OCI-LY1 (cell line): ENCODE measurements at regions not wholly inside any gene's neighbourhood (a gene's known extent, or its start where the extent isn't known, plus 50 kb on each side); places are given as distances from the start of the nearest gene placed in this dataset.
"Not testable (repeated sequence)": the region's sequence is repeated elsewhere in the genome, so short reads cannot be mapped to it uniquely, and the experiment has no call there.

Experiments used
- H2AFZ ChIP-seq: fragments of 200-600 bp; sonication (generic), shearing (Covaris generic); 2 replicates; pipeline ENCODE4 v1.6.0; 2014; ENCODE audit warnings: antibody characterized with exemption, mild to moderate bottlenecking, low read length
- H3F3A ChIP-seq: fragments of 200-600 bp; sonication (generic), shearing (Covaris generic); 2 replicates; pipeline ENCODE4 v1.6.0; 2014; ENCODE audit warnings: mild to moderate bottlenecking, antibody characterized with exemption, low read length, moderate library complexity; ENCODE audit not compliant: insufficient read depth
- H3K27ac ChIP-seq: fragments of 200-600 bp; sonication (generic); 2 replicates; pipeline ENCODE4 v1.5.1; 2014; ENCODE audit warnings: low read length, mixed run types, mild to moderate bottlenecking, low read depth; ENCODE audit not compliant: poor library complexity, severe bottlenecking
- H3K27me3 ChIP-seq: fragments of 200-600 bp; sonication (generic); 2 replicates; pipeline ENCODE4 v1.6.0; 2014; ENCODE audit warnings: antibody characterized with exemption, mild to moderate bottlenecking, low read length, moderate library complexity; ENCODE audit not compliant: insufficient read depth
- H3K36me3 ChIP-seq: fragments of 200-600 bp; sonication (generic); 2 replicates; pipeline ENCODE4 v1.6.1; 2014; ENCODE audit warnings: mild to moderate bottlenecking, antibody characterized with exemption, low read length, moderate library complexity, mixed read lengths; ENCODE audit not compliant: insufficient read depth
- H3K4me1 ChIP-seq: fragments of 200-600 bp; sonication (generic); 2 replicates; pipeline ENCODE4 v1.5.1; 2014; ENCODE audit warnings: mild to moderate bottlenecking, low read length, moderate library complexity; ENCODE audit not compliant: insufficient read depth, severe bottlenecking
- H3K4me2 ChIP-seq: fragments of 200-600 bp; sonication (generic), shearing (Covaris generic); 2 replicates; pipeline ENCODE4 v1.6.1; 2014; ENCODE audit warnings: low read length
- H3K4me3 ChIP-seq: fragments of 200-600 bp; sonication (generic); 2 replicates; pipeline ENCODE4 v1.5.1; 2014; ENCODE audit warnings: low read length, low read depth, mild to moderate bottlenecking, mixed read lengths; ENCODE audit not compliant: poor library complexity, severe bottlenecking
- H3K79me2 ChIP-seq: fragments of 200-600 bp; shearing (Covaris generic); 2 replicates; pipeline ENCODE4 v1.6.1; 2016; ENCODE audit warnings: mixed run types, low read length, mixed read lengths; ENCODE audit not compliant: insufficient read depth
- H3K9ac ChIP-seq: fragments of 200-600 bp; sonication (generic), shearing (Covaris generic); 2 replicates; pipeline ENCODE4 v1.6.1; 2014; ENCODE audit warnings: mild to moderate bottlenecking, low read length, mixed read lengths
- H3K9me2 ChIP-seq: fragments of 200-600 bp; sonication (generic), shearing (Covaris generic); 2 replicates; pipeline ENCODE4 v1.6.1; 2014; ENCODE audit warnings: low read depth, mild to moderate bottlenecking, low read length, mixed read lengths
- H3K9me3 ChIP-seq: fragments of 200-600 bp; shearing (Covaris generic); 2 replicates; pipeline ENCODE4 v1.6.1; 2014; ENCODE audit warnings: low read length, mixed read lengths
- H4K20me1 ChIP-seq: fragments of 200-600 bp; sonication (generic), shearing (Covaris generic); 2 replicates; pipeline ENCODE4 v1.6.0; 2016; ENCODE audit warnings: mild to moderate bottlenecking, low read length; ENCODE audit not compliant: insufficient read depth
- EZH2 ChIP-seq: fragments of 200-600 bp; sonication (generic), shearing (Covaris generic); IDR thresholded peaks from 2 replicates; pipeline ENCODE4 v1.8.0; 2017; ENCODE audit warnings: borderline replicate concordance, mixed run types, mild to moderate bottlenecking, antibody characterized with exemption, low read length, moderate library complexity, mixed read lengths
- TF ChIP-seq, protein P1 (sequence below): fragments of 200-600 bp; sonication (generic), shearing (Covaris generic); IDR thresholded peaks from 2 replicates; pipeline ENCODE4 v1.5.1; 2017; ENCODE audit warnings: mild to moderate bottlenecking, antibody characterized with exemption, low read length, moderate library complexity, mixed read lengths

DNA sequence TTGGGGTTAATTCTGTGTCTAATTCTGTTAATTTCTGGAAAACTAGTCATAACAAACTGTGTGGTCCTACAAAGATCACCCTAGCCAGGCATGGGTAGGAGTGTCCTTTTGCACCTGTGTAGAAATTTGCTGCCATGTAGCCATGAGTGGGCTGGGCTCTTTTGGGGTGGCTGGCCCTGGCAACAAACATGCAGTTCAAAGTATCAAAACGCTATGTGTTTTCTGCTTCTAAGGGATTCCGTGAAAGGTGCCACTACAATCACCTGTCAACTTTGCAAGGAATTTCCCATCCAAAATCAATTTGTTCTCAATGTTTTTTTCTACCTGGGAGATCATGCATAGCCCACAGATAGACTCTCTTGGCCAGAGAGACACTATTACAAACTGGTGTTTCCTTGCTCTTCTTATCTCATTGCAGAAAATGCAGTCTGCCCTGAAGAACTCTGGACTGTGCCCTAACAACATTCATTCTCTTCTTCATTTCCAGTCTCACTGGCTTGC, 537.7 kb upstream of the ID2 start:
- no peaks in the 10 kb centered on the region for H3K9me3 ChIP-seq
- no peaks in the 10 kb centered on the region for H3K79me2 ChIP-seq
- H3K9ac ChIP-seq = no peak overlapping the region
- no peak overlapping the region for H3K27ac ChIP-seq
- TF ChIP-seq, protein P1, sequence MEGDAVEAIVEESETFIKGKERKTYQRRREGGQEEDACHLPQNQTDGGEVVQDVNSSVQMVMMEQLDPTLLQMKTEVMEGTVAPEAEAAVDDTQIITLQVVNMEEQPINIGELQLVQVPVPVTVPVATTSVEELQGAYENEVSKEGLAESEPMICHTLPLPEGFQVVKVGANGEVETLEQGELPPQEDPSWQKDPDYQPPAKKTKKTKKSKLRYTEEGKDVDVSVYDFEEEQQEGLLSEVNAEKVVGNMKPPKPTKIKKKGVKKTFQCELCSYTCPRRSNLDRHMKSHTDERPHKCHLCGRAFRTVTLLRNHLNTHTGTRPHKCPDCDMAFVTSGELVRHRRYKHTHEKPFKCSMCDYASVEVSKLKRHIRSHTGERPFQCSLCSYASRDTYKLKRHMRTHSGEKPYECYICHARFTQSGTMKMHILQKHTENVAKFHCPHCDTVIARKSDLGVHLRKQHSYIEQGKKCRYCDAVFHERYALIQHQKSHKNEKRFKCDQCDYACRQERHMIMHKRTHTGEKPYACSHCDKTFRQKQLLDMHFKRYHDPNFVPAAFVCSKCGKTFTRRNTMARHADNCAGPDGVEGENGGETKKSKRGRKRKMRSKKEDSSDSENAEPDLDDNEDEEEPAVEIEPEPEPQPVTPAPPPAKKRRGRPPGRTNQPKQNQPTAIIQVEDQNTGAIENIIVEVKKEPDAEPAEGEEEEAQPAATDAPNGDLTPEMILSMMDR = no peak
- TF ChIP-seq EZH2 = no peak
- no peaks in the 10 kb centered on the region for H3K9me2 ChIP-seq
- H3K4me2 ChIP-seq = no peak overlapping the region
- H3K4me3 ChIP-seq = no peak overlapping the region
- H3K27me3 ChIP-seq = no peaks in the 10 kb centered on the region
- no peaks in the 10 kb centered on the region for H3F3A ChIP-seq
- H4K20me1 ChIP-seq = no peaks in the 10 kb centered on the region
- no peak overlapping the region for H2AFZ ChIP-seq
- H3K4me1 ChIP-seq = peaks cover 12% of the 10 kb centered on the region
- H3K36me3 ChIP-seq = no peaks in the 10 kb centered on the region

DNA sequence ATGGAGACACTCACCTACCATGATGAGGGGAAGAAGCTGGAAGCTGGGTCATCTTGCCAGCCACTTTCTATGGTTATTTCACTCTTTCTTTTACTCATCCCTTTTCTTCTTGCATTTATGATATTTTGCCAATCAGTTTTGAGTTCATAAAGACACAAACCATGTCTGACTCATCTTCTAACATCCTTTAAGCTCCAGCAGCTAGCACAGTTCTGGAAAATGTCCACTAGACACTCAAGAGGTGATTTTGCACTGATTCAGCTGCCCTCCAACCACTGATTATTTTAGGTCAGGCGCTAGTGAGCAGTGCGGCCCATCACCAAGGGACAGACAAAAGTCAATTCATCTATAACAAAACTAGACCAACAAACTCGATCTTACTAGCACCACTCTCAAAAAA, 537.1 kb upstream of the ID2 start:
- Histone ChIP-seq H3K9ac (no peak overlapping the region), H3K9me2 (no peaks in the 10 kb centered on the region), H3K4me3 (no peak overlapping the region), H3K36me3 (no peaks in the 10 kb centered on the region), H3K9me3 (no peaks in the 10 kb centered on the region), H3K27me3 (no peaks in the 10 kb centered on the region), H3K4me2 (no peak overlapping the region), H3F3A (no peaks in the 10 kb centered on the region), H3K27ac (no peak overlapping the region), H3K4me1 (peaks cover 6% of the 10 kb centered on the region), H2AFZ (no peak overlapping the region), H3K79me2 (no peaks in the 10 kb centered on the region), H4K20me1 (no peaks in the 10 kb centered on the region)
- TF ChIP-seq EZH2 = no peak
- TF ChIP-seq, protein P1 = no peak

DNA sequence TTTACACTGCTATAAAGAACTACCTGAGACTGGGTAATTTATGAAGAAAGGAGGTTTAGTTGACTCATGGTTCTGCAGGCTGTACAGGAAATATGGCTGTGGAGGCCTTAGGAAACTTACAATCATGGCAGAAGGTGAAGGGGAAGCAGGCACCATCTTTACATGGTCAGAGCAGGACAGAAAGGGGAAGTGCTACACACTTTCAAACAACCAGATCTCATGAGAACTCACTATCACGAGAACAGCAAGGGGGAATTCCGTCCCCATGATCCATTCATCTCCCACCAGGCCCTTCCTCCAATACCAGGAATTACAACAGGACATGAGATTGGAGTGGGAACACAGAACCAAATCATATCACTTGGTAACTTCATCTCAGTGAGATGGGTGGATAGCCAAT, 536.5 kb upstream of the ID2 start:
- H3K4me1 ChIP-seq = not testable (repeated sequence)

DNA sequence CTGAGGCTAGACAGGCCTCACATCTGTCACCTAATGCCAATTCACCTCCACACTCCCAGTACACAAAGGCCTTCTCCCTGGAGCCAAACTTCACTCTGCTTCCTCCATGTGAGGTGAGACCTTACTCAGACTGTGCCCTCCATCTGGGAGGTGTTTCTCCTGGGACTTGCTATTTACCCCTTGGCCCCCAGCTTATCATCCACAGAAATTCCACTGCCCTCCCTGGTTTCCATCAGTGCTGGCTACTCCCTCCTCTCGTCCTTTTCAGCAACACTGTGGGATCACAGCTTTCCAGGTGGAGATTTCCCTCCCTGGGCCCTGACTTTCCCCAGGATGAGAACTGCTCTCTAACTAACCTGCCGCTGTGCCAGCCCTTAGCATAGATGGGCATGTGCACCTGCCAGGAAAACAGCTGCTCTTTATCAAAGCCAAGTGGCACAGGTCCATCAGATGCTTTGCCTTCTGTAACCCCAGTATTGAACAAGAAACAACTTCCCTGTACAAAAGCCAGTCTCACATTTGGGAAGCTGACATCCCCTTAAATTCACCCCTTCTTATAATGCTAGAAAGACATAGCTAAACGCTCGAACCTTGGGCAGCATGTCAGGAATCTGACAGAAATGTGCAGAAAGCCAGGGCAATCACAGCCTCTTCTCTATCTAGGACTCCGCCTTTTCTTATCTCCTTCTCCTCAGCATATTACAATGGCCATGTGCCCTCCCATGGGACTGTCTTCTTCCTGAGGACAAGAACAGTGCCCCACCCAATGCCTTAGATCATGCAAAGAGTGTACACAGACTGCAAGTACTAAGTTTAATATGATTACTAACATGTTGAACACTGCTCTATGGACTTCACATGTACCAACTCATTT, 535.5 kb upstream of the ID2 start:
- H3K4me1 ChIP-seq = peaks cover 5% of the 10 kb centered on the region
- no peak overlapping the region for H3K4me2 ChIP-seq
- H3K79me2 ChIP-seq = no peaks in the 10 kb centered on the region
- H3K9ac ChIP-seq = no peak overlapping the region
- no peaks in the 10 kb centered on the region for H3K9me3 ChIP-seq
- no peak overlapping the region for H2AFZ ChIP-seq
- no peaks in the 10 kb centered on the region for H3F3A ChIP-seq
- H3K27ac ChIP-seq = no peak overlapping the region
- H3K9me2 ChIP-seq = no peaks in the 10 kb centered on the region
- no peak for TF ChIP-seq EZH2
- TF ChIP-seq, protein P1 = no peak
- no peaks in the 10 kb centered on the region for H4K20me1 ChIP-seq
- H3K27me3 ChIP-seq = no peaks in the 10 kb centered on the region
- no peak overlapping the region for H3K4me3 ChIP-seq
- H3K36me3 ChIP-seq = no peaks in the 10 kb centered on the region

More for the DNA sequence above, 536.5 kb upstream of the ID2 start:
- not testable (repeated sequence) for H3K4me2 ChIP-seq, H3F3A ChIP-seq, H3K9ac ChIP-seq, H3K9me3 ChIP-seq, H2AFZ ChIP-seq, H3K9me2 ChIP-seq, H3K27me3 ChIP-seq, H3K27ac ChIP-seq, H3K4me3 ChIP-seq, H3K79me2 ChIP-seq, H4K20me1 ChIP-seq, H3K36me3 ChIP-seq
